Midbrain (tissue), 1 donor: ENCODE measurements at regions not wholly inside any gene's neighbourhood (a gene's known extent, or its start where the extent isn't known, plus 50 kb on each side); places are given as distances from the start of the nearest gene placed in this dataset.

Source experiments
- DNase-seq: peaks from one replicate; lab custom pipeline; 2025; lab: John Stamatoyannopoulos, UW

GRCh38 chr2:2528846-2529245 lies 197.8 kb upstream of the MYT1L start:
- DNase-seq, result no peak

DNA sequence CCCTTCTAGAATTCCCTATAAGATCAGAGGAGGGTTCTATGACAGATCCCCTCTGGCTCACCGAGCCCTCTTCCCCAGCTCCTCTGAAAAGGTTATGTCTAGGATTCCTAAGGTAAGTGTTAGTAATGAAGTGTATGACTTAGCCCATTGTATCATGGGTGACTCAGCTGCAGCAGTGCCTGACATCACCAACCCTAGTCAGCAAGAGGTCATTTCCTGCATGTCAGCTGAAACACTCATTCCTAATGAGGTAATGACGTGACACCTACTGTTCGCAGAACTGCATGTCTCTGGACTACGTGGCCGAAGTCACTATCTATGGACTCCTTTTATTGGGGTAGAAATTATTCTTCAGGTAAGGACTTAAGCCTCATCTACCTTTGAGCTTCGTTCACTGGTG lies 196.1 kb upstream of the MYT1L start:
- no peak for DNase-seq

DNA sequence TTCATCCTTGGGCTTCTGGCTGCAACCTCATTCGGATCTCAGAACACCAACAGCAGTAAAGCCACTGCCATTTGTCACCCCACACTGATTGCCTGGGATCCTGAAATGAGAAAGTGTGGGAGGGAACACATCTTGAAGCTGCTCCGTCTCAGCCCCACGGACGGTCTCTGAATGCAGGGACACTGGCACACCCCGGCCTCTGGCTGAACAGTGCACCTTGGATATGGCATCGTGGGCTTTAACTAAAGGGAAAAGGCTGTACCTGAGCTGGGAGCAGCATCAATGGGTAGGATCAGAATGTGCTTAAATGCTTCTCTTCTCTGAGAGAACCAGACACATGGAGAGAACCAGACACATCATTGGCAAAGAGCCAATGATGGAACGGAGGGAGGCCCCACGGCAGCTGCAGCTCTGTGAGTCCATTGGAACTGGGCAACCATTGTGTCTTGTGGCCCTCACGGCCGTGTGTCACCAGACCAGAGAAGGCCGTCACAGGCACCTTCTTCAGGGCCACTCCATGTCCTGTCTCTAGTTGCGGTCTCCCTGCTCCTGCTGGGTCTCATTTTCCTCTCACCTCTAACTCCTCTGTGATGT lies 193.4 kb upstream of the MYT1L start:
- DNase-seq, result no peak

DNA sequence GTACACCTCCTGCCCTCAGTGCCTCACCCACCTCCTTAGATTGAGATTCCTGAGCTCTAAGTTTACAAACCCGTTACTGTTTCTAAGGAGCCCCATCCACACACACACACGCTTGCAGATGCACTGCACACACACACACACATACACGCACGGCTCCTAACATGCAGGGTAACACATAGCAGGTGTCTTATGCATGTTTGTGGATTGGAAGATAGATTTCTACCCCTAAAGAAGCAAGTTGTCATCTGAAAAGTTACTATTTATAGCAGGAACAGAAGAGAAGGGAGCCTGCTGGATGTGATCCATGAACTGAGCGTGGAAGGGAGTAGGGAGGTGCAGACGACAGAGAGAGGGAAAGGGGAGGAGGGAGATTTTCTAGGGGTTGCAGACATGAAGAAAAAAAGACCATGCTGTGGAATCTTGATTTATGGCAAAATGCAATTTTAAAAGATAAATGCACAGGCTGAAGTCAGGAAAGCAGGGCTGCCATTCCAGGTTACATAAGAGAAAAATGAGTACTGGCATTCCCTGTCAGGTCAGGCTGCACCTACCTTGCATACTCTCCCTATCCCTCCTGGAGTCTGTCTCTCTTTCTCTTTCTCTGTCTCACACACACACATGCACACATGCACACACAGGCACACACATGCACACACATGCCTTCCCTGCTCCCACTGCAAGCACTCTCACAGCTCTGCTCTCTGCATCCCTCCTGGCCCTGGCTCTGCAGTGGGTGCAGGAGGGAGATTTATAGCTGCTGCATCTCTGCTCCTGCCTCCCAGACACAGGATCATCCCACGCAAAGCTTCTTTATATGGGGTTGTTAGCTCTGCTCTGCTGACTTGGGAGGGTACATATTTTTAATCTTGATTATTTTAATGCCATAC lies 192.6 kb upstream of the MYT1L start:
- DNase-seq, result no peak

DNA sequence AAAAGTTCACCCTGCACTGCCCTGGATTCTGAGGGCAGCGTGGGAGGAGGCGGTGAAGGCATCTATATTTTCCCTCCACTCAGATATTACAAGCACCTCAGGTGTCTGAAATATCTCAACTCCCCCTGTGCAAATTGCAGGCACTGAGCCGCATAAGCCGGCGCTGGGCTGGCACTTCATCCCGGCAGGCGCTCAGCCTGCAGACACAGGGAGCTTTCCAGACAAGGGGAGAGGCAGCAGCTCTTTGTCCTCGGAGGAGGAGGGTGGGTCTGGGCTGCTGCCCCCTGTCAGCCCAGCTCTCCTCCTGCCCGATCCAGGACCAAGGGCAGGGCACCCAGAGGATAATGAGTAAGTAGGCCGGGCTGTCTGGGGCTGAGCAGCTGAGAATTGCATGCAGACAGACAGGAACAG lies 189.3 kb upstream of the MYT1L start:
- DNase-seq, result no peak

DNA sequence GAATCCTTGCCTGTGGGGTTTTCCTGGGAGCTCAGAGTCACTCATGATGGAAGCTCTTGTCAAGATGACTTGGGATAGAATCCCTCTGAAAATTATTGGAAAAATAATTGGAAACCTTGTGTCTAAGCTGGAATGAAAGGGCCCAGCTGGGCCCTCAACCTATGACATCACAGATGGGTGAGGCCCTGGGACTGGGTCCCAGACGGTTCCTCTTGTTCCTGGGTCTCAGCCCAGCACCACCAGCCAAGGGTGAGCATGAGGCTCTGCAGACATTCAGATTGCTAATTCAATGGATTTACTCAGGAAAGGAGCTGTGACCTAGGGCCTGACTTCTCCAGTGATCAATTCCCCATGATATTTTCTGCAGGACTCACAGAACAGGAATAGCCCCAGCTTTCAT lies 188.3 kb upstream of the MYT1L start:
- DNase-seq, result no peak

DNA sequence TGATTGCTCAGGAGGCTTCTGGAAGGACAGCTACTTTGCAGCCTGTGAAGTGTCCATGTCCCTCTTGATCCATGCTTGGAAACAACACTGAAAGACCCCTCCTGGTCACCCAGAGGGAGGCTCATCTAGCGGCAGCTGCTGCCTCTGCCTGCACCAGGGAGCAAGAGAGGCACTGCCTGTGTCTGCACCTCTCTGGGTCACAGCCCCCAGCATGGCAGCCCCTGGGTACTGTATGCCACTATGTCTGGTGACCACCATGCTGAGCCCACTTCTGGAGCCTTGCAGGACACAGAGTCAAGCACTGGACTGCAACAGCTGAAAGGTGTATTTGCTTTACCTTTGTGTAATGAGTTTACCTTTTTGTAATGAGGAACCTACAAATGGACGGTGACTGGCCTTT lies 186.3 kb upstream of the MYT1L start:
- no peak for DNase-seq

- DNase-seq, result no peak
Measured at GRCh38 chr2:2516386-2516785, 185.3 kb upstream of the MYT1L start.

DNA sequence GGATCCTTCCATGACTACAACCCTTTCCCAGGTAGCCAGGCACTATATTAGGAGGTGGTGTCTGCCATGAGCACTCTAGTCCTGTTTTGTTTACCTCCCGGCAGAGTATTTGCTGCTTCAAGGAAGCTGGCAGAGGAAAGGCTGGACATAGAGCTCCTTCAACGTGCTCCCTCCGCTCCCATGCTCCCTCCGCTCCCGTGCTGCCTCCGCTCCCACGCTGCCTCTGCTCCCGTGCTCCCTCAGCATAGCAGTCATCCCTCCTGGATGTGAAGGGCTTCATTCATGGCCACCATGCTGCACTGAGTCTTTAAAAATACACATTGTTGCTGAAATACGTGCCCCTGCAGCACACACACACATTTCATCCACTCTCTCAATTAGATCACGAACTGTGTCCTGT lies 181.9 kb upstream of the MYT1L start:
- no peak for DNase-seq

GRCh38 chr2:2507417-2507997 lies 176.4 kb upstream of the MYT1L start:
- no peak for DNase-seq

- no peak for DNase-seq
Measured at GRCh38 chr2:2506536-2506935, 175.5 kb upstream of the MYT1L start.

DNA sequence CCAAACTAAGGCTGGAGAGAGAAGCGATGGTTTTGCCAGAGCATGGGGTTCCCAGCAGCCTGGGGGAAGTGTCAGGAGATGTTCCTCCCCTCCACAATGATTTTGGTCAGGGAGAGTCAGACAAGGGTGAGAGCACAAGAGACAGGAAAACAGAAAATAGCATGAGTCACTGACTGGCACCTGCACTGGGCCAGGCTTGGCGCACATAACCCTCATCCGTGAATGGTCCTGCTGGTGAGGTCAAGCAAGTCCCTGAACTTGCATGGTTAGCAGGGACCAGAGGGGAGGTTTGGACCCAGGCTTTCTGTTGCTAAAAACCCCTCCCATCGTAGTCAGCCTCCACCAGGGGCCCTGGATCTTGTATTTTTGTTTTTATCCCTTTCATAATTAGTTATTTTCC lies 174.5 kb upstream of the MYT1L start:
- no peak for DNase-seq

DNA sequence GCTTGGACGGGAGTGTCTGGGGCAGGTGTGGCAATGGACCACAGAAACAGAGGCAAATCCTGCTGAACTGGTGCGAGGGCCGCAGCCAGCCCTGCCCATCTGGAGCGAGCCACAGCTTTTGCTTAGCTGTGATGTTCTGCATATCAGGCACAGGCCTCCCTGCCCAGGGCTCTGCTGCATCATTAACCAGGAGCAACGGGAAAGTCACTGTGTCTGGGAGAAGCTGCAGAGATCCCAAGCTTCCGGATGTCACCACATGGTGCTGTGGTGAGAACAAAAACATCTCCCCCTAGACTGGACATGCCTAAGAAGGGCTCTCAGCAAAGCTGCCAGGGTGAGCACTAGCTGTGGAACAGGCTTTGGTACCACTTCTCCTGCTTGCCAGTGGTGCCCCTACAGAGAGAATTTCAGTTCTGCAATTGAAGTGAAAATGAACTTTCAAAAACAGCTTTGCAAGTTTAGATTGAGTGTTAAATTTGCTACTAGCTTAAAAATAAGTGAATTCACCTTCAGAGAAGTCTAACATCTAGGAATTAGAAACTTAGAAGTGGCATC lies 172.9 kb upstream of the MYT1L start:
- no peak for DNase-seq

- DNase-seq, result no peak
Measured at GRCh38 chr2:2502201-2502549, 171.1 kb upstream of the MYT1L start.

DNA sequence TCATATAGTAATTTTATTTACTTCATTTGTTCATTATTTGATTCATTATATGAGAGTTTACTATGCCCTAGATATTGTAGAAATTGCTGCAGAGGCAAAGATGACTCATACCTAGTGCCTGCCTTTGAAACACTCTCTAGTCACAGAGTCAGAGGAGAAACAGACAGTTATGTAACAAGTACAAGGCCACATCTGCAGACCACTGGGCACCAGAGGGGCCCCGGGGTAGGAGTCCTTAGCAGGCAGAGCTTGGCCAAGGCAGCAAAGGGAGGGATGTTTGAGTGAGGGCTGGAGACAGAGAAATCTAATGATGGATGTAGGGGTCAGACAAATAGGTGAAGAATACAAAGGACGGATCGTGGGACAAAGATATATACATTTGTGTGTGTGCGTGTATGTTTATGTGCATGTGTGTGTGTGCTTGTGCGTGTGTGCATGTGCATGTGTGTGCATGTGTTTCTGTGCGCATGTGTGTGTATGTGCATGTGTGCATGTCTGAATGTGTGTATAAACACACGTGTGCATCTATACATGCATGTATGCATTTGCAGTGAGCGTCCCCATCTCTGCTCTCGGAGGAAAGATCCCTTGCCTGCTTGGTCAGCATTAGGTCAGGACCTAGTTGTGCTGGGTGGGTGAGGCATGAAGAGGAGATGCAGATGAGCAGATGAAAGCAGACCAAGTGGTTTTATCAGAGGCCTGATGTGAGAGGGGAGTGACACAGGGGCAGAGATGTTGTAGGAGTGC lies 170.6 kb upstream of the MYT1L start:
- DNase-seq, result no peak

DNA sequence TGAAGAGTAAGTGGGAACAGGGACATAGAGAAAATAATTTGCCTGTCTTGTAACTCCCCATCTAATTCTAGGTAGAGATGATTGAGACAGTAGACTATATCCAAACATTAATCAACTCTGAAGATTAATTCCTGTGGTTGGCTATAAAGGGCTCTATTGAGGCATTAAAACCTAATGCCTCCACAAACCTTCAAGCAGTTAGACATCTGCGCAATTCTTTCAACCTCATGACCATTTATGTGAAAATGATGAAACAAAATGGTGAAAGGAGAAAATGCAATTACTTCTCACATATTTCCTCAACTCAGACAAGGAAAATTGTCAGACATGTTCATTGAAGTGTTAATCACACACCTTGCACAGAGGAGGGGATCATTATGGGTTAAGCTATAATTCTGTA lies 164.5 kb upstream of the MYT1L start:
- no peak for DNase-seq

DNA sequence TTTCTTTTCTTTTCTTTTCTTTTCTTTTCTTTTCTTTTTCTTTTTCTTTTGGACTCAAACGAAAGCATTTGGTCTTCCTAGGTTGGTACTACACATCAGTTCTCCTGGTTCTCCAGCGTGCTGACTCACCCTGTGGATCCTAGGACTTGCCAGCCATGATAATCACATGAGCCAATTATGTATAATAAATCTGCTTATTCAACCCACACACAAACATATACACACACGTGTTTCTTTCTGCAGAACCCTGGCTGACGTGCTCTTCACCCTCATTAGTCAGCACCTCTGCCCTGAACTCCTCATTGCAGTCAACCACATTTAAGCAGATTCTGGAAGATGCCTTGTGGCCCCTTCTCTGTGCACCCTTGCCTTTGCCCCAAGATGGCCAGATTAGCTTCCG lies 162.4 kb upstream of the MYT1L start:
- DNase-seq, result no peak

DNA sequence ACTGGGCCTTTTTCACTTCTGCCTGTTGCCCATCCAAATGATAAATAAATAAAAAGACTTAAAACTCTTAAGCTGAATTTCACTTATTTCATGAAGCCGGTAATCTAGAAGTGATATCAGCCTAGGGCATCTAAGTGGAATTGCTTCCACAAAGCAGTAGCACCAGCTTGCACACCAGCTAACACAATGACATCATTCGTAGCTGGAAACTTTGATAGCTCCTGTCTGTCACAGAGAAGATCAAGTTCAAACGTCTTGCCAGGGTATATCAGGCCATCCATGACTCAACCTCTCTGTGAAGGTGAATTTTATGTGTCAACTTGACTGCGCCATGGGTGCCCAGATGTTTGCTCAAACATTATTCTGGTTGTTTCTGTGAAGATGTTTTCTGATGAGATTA lies 161.7 kb upstream of the MYT1L start:
- no peak for DNase-seq

DNA sequence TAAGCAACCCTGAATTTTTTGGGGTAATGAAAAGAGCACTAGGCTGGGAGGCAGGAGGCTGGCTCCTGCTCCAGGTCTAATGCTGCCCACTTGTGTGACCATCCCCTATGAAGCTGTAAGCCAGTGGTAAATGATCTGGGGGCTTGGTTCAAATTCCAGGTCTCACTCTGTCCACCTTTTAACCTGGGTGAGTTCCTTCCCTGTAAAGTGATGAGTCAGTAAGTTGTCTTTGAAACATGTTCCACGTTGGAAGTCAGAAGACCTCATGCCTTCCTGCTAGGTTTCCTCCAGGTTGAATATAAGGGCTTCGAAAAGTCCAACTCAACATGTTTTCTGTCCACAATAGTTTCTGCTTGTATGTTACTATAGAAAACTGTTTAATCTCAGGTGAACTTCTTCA lies 160.9 kb upstream of the MYT1L start:
- no peak for DNase-seq

- no peak for DNase-seq
Measured at GRCh38 chr2:2484301-2484700, 153.2 kb upstream of the MYT1L start.

- DNase-seq, result no peak
Measured at GRCh38 chr2:2482851-2483250, 151.8 kb upstream of the MYT1L start.

- DNase-seq, result no peak
Measured at GRCh38 chr2:2472881-2473280, 141.8 kb upstream of the MYT1L start.

GRCh38 chr2:2472044-2472443 lies 141.0 kb upstream of the MYT1L start:
- DNase-seq, result no peak
